DOHH2 (cell line): ENCODE measurements at regions not wholly inside any gene's neighbourhood (a gene's known extent, or its start where the extent isn't known, plus 50 kb on each side); places are given as distances from the start of the nearest gene placed in this dataset.
"Not testable (repeated sequence)": the region's sequence is repeated elsewhere in the genome, so short reads cannot be mapped to it uniquely, and the experiment has no call there.

Source experiments
- EZH2phosphoT487 ChIP-seq: fragments of 200-600 bp; sonication (generic); IDR thresholded peaks from 2 replicates; pipeline ENCODE4 v1.6.1; 2017; ENCODE audit warnings: borderline replicate concordance, mild to moderate bottlenecking, antibody characterized with exemption, low read length, moderate library complexity, mixed read lengths
- TF ChIP-seq, protein P1 (sequence below): fragments of 200-600 bp; sonication (generic); IDR thresholded peaks from one replicate; pipeline ENCODE4 v1.5.1; 2014; ENCODE audit warnings: antibody characterized with exemption, mild to moderate bottlenecking, low read depth, low read length; ENCODE audit not compliant: poor library complexity, severe bottlenecking

- TF ChIP-seq, protein P1, sequence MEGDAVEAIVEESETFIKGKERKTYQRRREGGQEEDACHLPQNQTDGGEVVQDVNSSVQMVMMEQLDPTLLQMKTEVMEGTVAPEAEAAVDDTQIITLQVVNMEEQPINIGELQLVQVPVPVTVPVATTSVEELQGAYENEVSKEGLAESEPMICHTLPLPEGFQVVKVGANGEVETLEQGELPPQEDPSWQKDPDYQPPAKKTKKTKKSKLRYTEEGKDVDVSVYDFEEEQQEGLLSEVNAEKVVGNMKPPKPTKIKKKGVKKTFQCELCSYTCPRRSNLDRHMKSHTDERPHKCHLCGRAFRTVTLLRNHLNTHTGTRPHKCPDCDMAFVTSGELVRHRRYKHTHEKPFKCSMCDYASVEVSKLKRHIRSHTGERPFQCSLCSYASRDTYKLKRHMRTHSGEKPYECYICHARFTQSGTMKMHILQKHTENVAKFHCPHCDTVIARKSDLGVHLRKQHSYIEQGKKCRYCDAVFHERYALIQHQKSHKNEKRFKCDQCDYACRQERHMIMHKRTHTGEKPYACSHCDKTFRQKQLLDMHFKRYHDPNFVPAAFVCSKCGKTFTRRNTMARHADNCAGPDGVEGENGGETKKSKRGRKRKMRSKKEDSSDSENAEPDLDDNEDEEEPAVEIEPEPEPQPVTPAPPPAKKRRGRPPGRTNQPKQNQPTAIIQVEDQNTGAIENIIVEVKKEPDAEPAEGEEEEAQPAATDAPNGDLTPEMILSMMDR, result not testable (repeated sequence)
- TF ChIP-seq EZH2phosphoT487, result not testable (repeated sequence)
These were observed 330.1 kb downstream of the SPATA31A6 start for GRCh38 chr9:42513535-42513934.
